Prostate gland (tissue), 2 donors: ENCODE measurements at regions not wholly inside any gene's neighbourhood (a gene's known extent, or its start where the extent isn't known, plus 50 kb on each side); places are given as distances from the start of the nearest gene placed in this dataset.

Source experiments
- DNase-seq: peaks from one replicate; pipeline ENCODE4 v3.0.0-alpha.2; 2019; ENCODE audit warnings: low spot score
- H3K27ac ChIP-seq, 2 donors: fragments of 200-600 bp; sonication (generic); 2 replicates each; pipeline ENCODE4 v1.5.1; 2017 to 2019
- H3K27me3 ChIP-seq: fragments of 200-600 bp; sonication (generic); replicated peaks from 2 replicates; pipeline ENCODE4 v1.5.1; 2019; ENCODE audit not compliant: insufficient read depth
- H3K36me3 ChIP-seq, 2 donors: fragments of 200-600 bp; sonication (generic); 1 replicate in 1 of 2; 2 replicates in 1 of 2; pipeline versions ENCODE4 v1.5.1 to v1.8.1; 2017 to 2019
- H3K4me1 ChIP-seq: fragments of 200-600 bp; sonication (generic); replicated peaks from 2 replicates; pipeline ENCODE4 v1.5.1; 2019
- H3K4me3 ChIP-seq, 2 donors: fragments of 200-600 bp; sonication (generic); 2 replicates each; pipeline ENCODE4 v1.5.1; 2017 to 2019
- H3K9me3 ChIP-seq: fragments of 200-600 bp; sonication (generic); 2 replicates; pipeline ENCODE4 v1.5.1; 2017
- POLR2A ChIP-seq: fragments of 450-650 bp; IDR thresholded peaks from one replicate; pipeline ENCODE4 v1.6.1; 2016; ENCODE audit warnings: antibody characterized with exemption, mild to moderate bottlenecking
- POLR2AphosphoS5 ChIP-seq: sonication (generic); formaldehyde crosslinking; IDR thresholded peaks from one replicate; pipeline ENCODE4 v1.6.1; 2017; ENCODE audit warnings: antibody characterized with exemption
- WGBS: methylation state at CpG from one replicate; pipeline ENCODE4 v1.1.5; 2018; 5-methylcytosine and 5-hydroxymethylcytosine counted together
- intact Hi-C: fragments of 100-400 bp; cut with DNase I; formaldehyde crosslinking; loops from one replicate; pipeline ENCODE4 v1.14.2; 2022
- TF ChIP-seq, protein P1 (sequence below), 4 experiments: fragments of 200-600 bp in 2 of 4; fragments of 450-650 bp in 2 of 4; sonication (generic) in 2 of 4; IDR thresholded peaks; 1 replicate in 3 of 4; 2 replicates in 1 of 4; pipeline ENCODE4 v1.5.1; 2016 to 2019; ENCODE audit warnings: antibody characterized with exemption in 4 of 4, mild to moderate bottlenecking in 2 of 4, moderate library complexity in 2 of 4

DNA sequence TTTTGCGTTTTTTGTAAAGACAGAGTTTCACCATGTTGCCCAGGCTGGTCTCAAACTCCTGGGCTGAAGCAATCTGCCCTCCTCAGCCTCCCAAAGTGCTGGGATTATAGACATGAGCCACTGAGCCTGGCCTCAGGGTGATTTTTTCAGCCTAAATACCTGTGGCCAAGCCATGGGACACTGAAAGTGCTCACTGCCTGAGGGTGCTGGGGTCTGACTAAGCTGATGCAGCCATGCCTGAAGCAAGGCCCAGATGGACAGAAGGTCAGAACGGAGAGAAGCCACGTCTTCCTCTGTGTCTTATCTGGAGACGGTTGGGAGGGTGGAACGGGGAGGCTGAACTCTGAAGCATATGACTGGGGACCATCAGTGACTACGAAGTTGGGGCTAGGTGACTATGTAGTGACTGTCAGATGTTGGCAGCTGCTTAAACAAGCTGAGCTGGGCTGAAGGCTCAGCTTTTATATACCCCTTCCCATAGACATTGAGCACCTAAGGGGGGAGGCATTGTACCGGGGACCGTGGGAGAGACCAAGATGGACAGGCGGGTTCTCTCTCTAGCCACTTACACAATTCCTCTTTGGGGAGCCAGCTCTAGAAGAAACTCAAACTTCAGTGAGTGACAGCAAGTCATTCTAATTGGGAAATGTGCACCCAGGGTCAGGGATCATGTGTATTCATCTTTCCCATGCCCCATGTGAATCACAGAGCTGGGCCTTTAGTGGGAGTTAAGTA, 73.3 kb upstream of the HABP2 start:
- H3K36me3 ChIP-seq, result no peaks in the 10 kb centered on the region
- no peak overlapping the region for H3K4me3 ChIP-seq
- TF ChIP-seq POLR2A (no peak), POLR2AphosphoS5 (no peak)
- intact Hi-C loops, result loop anchor here (5.0 kb wide), 1 partner anchor 38 kb away; no protein-coding TSS in a partner anchor
- DNase-seq, result no peak
- H3K9me3 ChIP-seq, result no peaks in the 10 kb centered on the region
- H3K27ac ChIP-seq, result no peak overlapping the region
- peaks cover 6% of the 10 kb centered on the region for H3K4me1 ChIP-seq
- H3K27me3 ChIP-seq, result no peaks in the 10 kb centered on the region
- 94% methylated on average over 9 of the region's 9 CpGs for WGBS

DNA sequence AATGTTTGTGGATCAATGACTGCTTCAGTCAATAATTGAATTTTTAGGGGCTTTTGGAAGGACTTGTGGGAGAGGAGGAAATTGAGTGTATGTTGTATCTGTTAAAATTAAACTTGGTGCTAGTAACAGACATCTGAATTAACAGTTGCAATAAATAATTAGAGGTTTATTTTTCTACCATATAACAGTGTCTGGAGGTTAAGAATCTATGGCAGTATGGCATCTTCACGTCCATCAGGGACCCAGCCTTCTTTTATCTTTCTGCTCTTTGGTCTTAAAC, 72.8 kb upstream of the HABP2 start:
- 89% methylated on average over 1 of the region's 1 CpG for WGBS
- no peak overlapping the region for H3K27ac ChIP-seq
- TF ChIP-seq POLR2A (no peak), POLR2AphosphoS5 (no peak)
- TF ChIP-seq, protein P1, sequence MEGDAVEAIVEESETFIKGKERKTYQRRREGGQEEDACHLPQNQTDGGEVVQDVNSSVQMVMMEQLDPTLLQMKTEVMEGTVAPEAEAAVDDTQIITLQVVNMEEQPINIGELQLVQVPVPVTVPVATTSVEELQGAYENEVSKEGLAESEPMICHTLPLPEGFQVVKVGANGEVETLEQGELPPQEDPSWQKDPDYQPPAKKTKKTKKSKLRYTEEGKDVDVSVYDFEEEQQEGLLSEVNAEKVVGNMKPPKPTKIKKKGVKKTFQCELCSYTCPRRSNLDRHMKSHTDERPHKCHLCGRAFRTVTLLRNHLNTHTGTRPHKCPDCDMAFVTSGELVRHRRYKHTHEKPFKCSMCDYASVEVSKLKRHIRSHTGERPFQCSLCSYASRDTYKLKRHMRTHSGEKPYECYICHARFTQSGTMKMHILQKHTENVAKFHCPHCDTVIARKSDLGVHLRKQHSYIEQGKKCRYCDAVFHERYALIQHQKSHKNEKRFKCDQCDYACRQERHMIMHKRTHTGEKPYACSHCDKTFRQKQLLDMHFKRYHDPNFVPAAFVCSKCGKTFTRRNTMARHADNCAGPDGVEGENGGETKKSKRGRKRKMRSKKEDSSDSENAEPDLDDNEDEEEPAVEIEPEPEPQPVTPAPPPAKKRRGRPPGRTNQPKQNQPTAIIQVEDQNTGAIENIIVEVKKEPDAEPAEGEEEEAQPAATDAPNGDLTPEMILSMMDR (IDR thresholded peaks at IDR 0.05), result no peak

DNA sequence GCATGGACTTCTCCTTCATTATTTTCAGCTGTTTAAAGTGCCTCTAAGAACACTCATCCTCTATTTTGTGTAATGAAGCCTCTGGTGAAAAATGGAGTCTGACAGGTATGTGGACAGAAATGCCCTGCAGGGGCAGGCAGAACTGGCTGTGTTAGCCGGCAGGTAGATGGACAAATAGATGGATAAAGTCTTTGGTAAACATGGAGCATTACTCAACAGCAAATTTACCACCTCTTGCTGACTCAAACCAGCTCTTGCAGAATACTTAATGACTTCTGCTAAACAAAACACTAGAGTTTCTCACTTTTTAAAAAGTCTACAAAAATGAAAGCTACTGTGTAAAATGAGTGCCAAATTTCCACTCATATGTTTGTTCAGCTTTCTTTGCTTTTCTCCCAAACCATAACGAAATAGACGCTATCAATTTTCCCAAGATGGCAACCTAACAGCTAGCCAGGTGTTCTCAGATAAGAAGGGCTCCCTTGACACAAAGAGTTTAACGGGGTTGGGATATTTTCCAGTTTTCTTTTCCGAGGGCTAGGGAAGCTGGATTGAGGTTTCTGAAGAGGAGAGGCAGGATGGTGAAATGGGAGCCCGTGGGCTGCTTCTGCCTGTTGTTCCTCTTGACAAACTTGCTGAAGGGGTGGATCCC, 71.9 kb upstream of the HABP2 start:
- DNase-seq, result peak; percentile 69
- TF ChIP-seq POLR2A (no peak), POLR2AphosphoS5 (peak; percentile 75)
- TF ChIP-seq, protein P1 (IDR thresholded peaks at IDR 0.05), result peak in 1 of 4 experiments; percentile 27
- whole genome bisulfite sequencing, result 53% methylated on average over 6 of the region's 6 CpGs
- intact Hi-C loops, result no loop called here
- Histone ChIP-seq H3K4me1 (no peaks in the 10 kb centered on the region), H3K27ac (peak overlapping the region in 1 of 2 donors; percentile 53), H3K27me3 (no peaks in the 10 kb centered on the region), H3K9me3 (no peaks in the 10 kb centered on the region), H3K36me3 (no peaks in the 10 kb centered on the region), H3K4me3 (no peak overlapping the region)

More for the DNA sequence above, 72.8 kb upstream of the HABP2 start:
- Histone ChIP-seq H3K36me3 (no peaks in the 10 kb centered on the region), H3K9me3 (no peaks in the 10 kb centered on the region), H3K4me3 (no peak overlapping the region), H3K27me3 (no peaks in the 10 kb centered on the region), H3K4me1 (peaks cover 2% of the 10 kb centered on the region)
- intact Hi-C loops, result no loop called here
- no peak for DNase-seq

DNA sequence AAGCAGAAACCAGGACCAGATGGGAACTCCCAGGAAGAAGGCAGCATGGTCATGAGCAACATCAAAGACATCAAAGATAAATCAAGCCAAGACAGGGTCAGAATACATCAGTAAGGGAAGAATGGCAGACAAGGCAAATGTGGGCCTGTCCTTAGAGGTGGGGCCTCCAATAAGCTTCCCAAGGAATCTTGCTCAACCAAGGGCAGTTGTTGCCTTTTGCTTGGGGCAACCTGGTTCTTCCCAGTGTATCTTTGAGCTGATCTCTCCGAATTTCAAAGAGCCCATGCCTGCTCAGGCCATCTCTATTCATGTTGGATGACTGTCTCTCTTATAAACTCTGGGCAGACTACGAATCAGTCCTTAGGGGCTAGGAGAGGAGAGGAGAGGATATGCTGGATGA, 68.4 kb upstream of the HABP2 start:
- Histone ChIP-seq H3K4me3 (no peak overlapping the region), H3K27me3 (no peaks in the 10 kb centered on the region), H3K27ac (no peak overlapping the region), H3K4me1 (peaks cover 5% of the 10 kb centered on the region), H3K9me3 (no peaks in the 10 kb centered on the region), H3K36me3 (no peaks in the 10 kb centered on the region)
- intact Hi-C loops, result no loop called here
- 47% methylated on average over 2 of the region's 2 CpGs for WGBS
- no peak for DNase-seq
- TF ChIP-seq POLR2AphosphoS5, result no peak
- TF ChIP-seq, protein P1 (IDR thresholded peaks at IDR 0.05), result no peak
- TF ChIP-seq POLR2A, result no peak

DNA sequence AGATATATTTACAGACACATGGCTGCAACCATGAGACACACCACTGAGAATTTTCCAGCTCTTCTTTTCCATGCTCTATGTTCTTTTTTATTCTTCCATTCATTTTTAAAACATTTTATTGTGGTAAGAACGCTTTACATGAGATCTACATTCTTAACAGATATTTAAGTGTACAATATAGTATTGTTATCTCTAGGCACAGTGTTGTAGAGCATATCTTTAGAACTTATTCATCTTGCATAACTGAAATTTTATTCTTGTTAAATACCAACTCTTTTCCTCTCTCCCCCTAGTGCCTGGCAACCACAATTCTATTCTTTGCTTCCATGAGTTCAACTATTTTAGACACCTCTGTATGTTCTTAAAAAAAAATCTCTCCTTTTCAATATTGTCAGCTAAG, 67.1 kb upstream of the HABP2 start:
- DNase-seq, result no peak
- WGBS, result 89% methylated on average over 1 of the region's 1 CpG
- H3K4me3 ChIP-seq, result no peak overlapping the region
- H3K27ac ChIP-seq, result no peak overlapping the region
- no peaks in the 10 kb centered on the region for H3K27me3 ChIP-seq
- no peaks in the 10 kb centered on the region for H3K9me3 ChIP-seq
- intact Hi-C loops, result no loop called here
- no peaks in the 10 kb centered on the region for H3K36me3 ChIP-seq
- peaks cover 5% of the 10 kb centered on the region for H3K4me1 ChIP-seq
- no peak for TF ChIP-seq POLR2AphosphoS5

DNA sequence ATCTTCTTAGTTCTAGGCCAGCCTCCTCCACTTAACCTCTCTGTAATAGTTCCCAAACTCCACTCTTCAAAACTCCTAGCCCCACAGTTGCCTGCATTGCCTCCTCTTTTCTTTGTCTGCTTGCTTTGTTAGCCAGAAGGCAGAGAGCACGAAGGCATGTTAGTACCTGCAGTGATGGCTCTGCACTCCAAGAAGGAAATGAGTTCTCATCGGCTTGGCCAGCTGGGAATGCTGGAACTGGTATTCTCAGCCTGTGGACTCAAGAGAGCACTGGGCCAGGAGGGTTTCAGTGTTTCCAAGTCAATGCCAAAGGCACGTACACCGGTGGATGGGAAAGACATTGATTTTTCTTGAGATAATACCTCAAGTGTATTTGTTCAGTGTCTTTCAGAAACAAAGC, 66.3 kb upstream of the HABP2 start:
- H3K4me1 ChIP-seq, result peaks cover 5% of the 10 kb centered on the region
- no peaks in the 10 kb centered on the region for H3K27me3 ChIP-seq
- no peaks in the 10 kb centered on the region for H3K9me3 ChIP-seq
- peak; percentile 39 for DNase-seq
- 39% methylated on average over 4 of the region's 4 CpGs for WGBS
- no peak overlapping the region for H3K4me3 ChIP-seq
- intact Hi-C loops, result no loop called here
- TF ChIP-seq POLR2AphosphoS5, result peak; percentile 45
- TF ChIP-seq POLR2A, result no peak
- TF ChIP-seq, protein P1 (IDR thresholded peaks at IDR 0.05), result no peak
- peak overlapping the region in 1 of 2 donors; percentile 5 for H3K27ac ChIP-seq
- H3K36me3 ChIP-seq, result no peaks in the 10 kb centered on the region
